ENCODE measurements at regions not wholly inside any gene's neighbourhood (a gene's known extent, or its start where the extent isn't known, plus 50 kb on each side); places are given as distances from the start of the nearest gene placed in this dataset.

GRCh38 chr6:95109212-95109611, 468.1 kb upstream of the MANEA start:
- TF ChIP-seq TAF1 (CRISPR knock-in tag; IDR thresholded peaks at IDR 0.05) = no peak
- no peak for TF ChIP-seq RFXANK (CRISPR knock-in tag; IDR thresholded peaks at IDR 0.05)
- no peak for TF ChIP-seq ZC3H13 (CRISPR knock-in tag; IDR thresholded peaks at IDR 0.05)
- no peak for TF ChIP-seq FOXO1 (CRISPR knock-in tag; IDR thresholded peaks at IDR 0.05)
- no peak for TF ChIP-seq EP300 (IDR thresholded peaks at IDR 0.05; ENCODE audit: low read depth in 2 of 2, low read length in 2 of 2)
- TF ChIP-seq EP300 (CRISPR knock-in tag; IDR thresholded peaks at IDR 0.05; ENCODE audit: borderline replicate concordance) = no peak
- TF ChIP-seq ZNF543 (CRISPR knock-in tag; IDR thresholded peaks at IDR 0.05) = no peak
